ENCODE measurements at regions not wholly inside any gene's neighbourhood (a gene's known extent, or its start where the extent isn't known, plus 50 kb on each side); places are given as distances from the start of the nearest gene placed in this dataset.

DNA sequence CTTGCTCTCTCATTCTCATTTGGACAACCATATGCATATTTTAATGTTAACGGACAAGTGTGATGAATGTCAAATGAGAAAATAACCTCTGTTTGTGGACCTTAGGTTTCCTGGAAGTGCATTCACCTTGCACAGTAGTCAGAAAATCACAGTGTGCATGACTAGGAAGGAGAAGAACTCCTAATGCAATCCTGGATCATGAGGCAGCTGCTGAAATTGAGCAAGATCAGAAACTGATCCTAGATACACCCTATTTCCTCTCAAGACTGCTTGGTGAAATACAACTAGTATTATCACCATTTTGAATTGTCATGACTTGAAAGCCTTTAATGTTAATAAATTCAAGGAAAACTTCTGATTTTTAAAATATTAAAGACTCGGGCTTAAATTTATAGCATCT lies 1148.9 kb downstream of the STIM2 start:
- no peaks in the 10 kb centered on the region for H4K20me1 ChIP-seq (ENCODE audit: insufficient read depth)
- H3K4me1 ChIP-seq (ENCODE audit: control insufficient read depth in 1 of 2, insufficient read depth in 2 of 2, low read depth in 1 of 2, low read length in 1 of 2) = no peaks in the 10 kb centered on the region
- H3K36me3 ChIP-seq (replicated peaks in 1 of 2; ENCODE audit: control insufficient read depth in 1 of 2, insufficient read depth in 2 of 2, low read length in 1 of 2) = no peaks in the 10 kb centered on the region
- no peak overlapping the region for H3K4me3 ChIP-seq (ENCODE audit: low read depth in 2 of 2, low read length in 1 of 2)
- WGBS (ENCODE audit: low lambda C conversion rate) = 9% methylated on average over 2 of the region's 2 CpGs
- DNase-seq = no peak
- no peaks in the 10 kb centered on the region for H3K27me3 ChIP-seq (ENCODE audit: insufficient read depth)
- H3K9ac ChIP-seq = no peak overlapping the region
- POLR2A ChIA-PET = no interaction called here
- no peaks in the 10 kb centered on the region for H3K9me2 ChIP-seq
- no peaks in the 10 kb centered on the region for H3F3A ChIP-seq (replicated peaks; ENCODE audit: insufficient read depth)
- TF ChIP-seq MXI1 (IDR thresholded peaks at IDR 0.05; ENCODE audit: low read depth, low read length) = no peak
- TF ChIP-seq NFIC (IDR thresholded peaks at IDR 0.05; ENCODE audit: borderline replicate concordance) = no peak
- no peak for TF ChIP-seq POLR2AphosphoS5 (IDR thresholded peaks at IDR 0.05; ENCODE audit: low read depth, low read length)
- no peak for TF ChIP-seq ELF1 (IDR thresholded peaks at IDR 0.05)
- no peak for TF ChIP-seq CTCF (IDR thresholded peaks at IDR 0.05)
- TF ChIP-seq, protein P1, sequence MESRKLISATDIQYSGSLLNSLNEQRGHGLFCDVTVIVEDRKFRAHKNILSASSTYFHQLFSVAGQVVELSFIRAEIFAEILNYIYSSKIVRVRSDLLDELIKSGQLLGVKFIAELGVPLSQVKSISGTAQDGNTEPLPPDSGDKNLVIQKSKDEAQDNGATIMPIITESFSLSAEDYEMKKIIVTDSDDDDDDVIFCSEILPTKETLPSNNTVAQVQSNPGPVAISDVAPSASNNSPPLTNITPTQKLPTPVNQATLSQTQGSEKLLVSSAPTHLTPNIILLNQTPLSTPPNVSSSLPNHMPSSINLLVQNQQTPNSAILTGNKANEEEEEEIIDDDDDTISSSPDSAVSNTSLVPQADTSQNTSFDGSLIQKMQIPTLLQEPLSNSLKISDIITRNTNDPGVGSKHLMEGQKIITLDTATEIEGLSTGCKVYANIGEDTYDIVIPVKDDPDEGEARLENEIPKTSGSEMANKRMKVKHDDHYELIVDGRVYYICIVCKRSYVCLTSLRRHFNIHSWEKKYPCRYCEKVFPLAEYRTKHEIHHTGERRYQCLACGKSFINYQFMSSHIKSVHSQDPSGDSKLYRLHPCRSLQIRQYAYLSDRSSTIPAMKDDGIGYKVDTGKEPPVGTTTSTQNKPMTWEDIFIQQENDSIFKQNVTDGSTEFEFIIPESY (IDR thresholded peaks at IDR 0.05; ENCODE audit: borderline replicate concordance, low read depth) = no peak
- no peak for TF ChIP-seq EZH2phosphoT487 (IDR thresholded peaks at IDR 0.05; ENCODE audit: borderline replicate concordance, low read depth)
- TF ChIP-seq TAF1 (IDR thresholded peaks at IDR 0.05; ENCODE audit: borderline replicate concordance, low read depth, low read length) = no peak
- no peak for TF ChIP-seq USF1 (IDR thresholded peaks at IDR 0.05; ENCODE audit: borderline replicate concordance, low read depth)
- no peak for TF ChIP-seq MEF2A (IDR thresholded peaks at IDR 0.05; ENCODE audit: borderline replicate concordance, low read depth)
- TF ChIP-seq RXRA (IDR thresholded peaks at IDR 0.05; ENCODE audit: borderline replicate concordance, low read depth) = no peak
- TF ChIP-seq RFX5 (IDR thresholded peaks at IDR 0.05; ENCODE audit: low read length) = no peak
- TF ChIP-seq RAD21 (IDR thresholded peaks at IDR 0.05; ENCODE audit: low read length) = no peak
- TF ChIP-seq GATA2 (CRISPR knock-in tag; IDR thresholded peaks at IDR 0.05) = no peak
- TF ChIP-seq FOSL2 (IDR thresholded peaks at IDR 0.05; ENCODE audit: borderline replicate concordance, low read depth) = no peak
- TF ChIP-seq RCOR1 (IDR thresholded peaks at IDR 0.05; ENCODE audit: low read length) = no peak
- no peak for TF ChIP-seq NRF1 (IDR thresholded peaks at IDR 0.05; ENCODE audit: low read depth, low read length)
- no peak for TF ChIP-seq TCF12 (IDR thresholded peaks at IDR 0.05)
- CTCF ChIA-PET = no interaction called here
- H2AFZ ChIP-seq (ENCODE audit: low read depth) = no peak overlapping the region
- no peaks in the 10 kb centered on the region for H3K79me2 ChIP-seq (ENCODE audit: insufficient read depth)
- H3K27ac ChIP-seq (ENCODE audit: low read depth in 2 of 2, low read length in 1 of 2) = no peak overlapping the region
- no peaks in the 10 kb centered on the region for H3K9me3 ChIP-seq
- no peak overlapping the region for H3K4me2 ChIP-seq

Data from SK-N-SH (cell line).